ENCODE measurements at regions not wholly inside any gene's neighbourhood (a gene's known extent, or its start where the extent isn't known, plus 50 kb on each side); places are given as distances from the start of the nearest gene placed in this dataset.
A peak's percentile ranks its signal among the peaks of the same experiment; 100 is the strongest.

GRCh38 chr9:107738789-107739188 is 249.2 kb upstream of the KLF4 start:
- peak overlapping the region; percentile 94 for H2BK15ac ChIP-seq (ENCODE audit: low read depth, low read length)
- CTCF ChIA-PET: no interaction called here
- H3K56ac ChIP-seq (ENCODE audit: extremely low read depth, insufficient read depth, low read length): peak overlapping the region; percentile 91
- BruUV-seq (replicated peaks): no TSS peak
- H2AK5ac ChIP-seq (ENCODE audit: low read depth, low read length): peak overlapping the region; percentile 98
- peak overlapping the region; percentile 93 for H2BK5ac ChIP-seq (ENCODE audit: low read depth, low read length, poor library complexity, severe bottlenecking)
- peak overlapping the region; percentile 98 for H4K5ac ChIP-seq (ENCODE audit: low read depth, low read length)
- TF ChIP-seq CEBPB (IDR thresholded peaks at IDR 0.05; ENCODE audit: low read depth, low read length): peak; percentile 55
- TF ChIP-seq USF2 (IDR thresholded peaks at IDR 0.05; ENCODE audit: low read depth, low read length): no peak
- TF ChIP-seq SMC3 (IDR thresholded peaks at IDR 0.05; ENCODE audit: low read depth, low read length): no peak
- dilution Hi-C loops (cut with HindIII; ENCODE audit: low sequenced_read_pairs, unreplicated experiment): no loop called here
- H3K9me3 ChIP-seq (ENCODE audit: control insufficient read depth, insufficient read depth, low read length): no peaks in the 10 kb centered on the region
- H3K79me1 ChIP-seq (ENCODE audit: low read depth in 1 of 2, low read length in 2 of 2): no peaks in the 10 kb centered on the region; a peak in 1 of 4 replicates
- H3K18ac ChIP-seq (ENCODE audit: low read depth, low read length): peak overlapping the region; percentile 95
- in situ Hi-C loops (cut with MboI; ENCODE audit: low sequenced_read_pairs): loop anchor here (10.0 to 25.0 kb wide), 4 partner anchors 254 to 851 kb away; partner anchors contain the start of gene KLF4
- peak overlapping the region; percentile 95 for H3K23ac ChIP-seq (ENCODE audit: low read depth, low read length)
- H4K8ac ChIP-seq (ENCODE audit: low read depth in 2 of 2, low read length in 2 of 2): peak overlapping the region; percentile 93 to 95
- no peaks in the 10 kb centered on the region for H4K20me1 ChIP-seq (ENCODE audit: insufficient read depth, low read length)
- peak overlapping the region; percentile 96 for H3K27ac ChIP-seq (ENCODE audit: insufficient read depth, low read length)
- H2AFZ ChIP-seq (replicated peaks; ENCODE audit: low read length, poor library complexity): peak overlapping the region; percentile 87
- peaks cover 9% of the 10 kb centered on the region for H3K9me1 ChIP-seq (ENCODE audit: insufficient read depth, low read length)
- peak overlapping the region; percentile 95 for H4K91ac ChIP-seq (ENCODE audit: insufficient read depth, low read depth, low read length)
- H2AK9ac ChIP-seq (replicated peaks; ENCODE audit: low read depth, low read length, poor library complexity): peak overlapping the region; percentile 90
- intact Hi-C loops (cut with micrococcal nuclease): loop anchor here (1.0 to 10.0 kb wide), 3 partner anchors 101 to 1026 kb away; no protein-coding TSS in a partner anchor
- H2BK120ac ChIP-seq (ENCODE audit: low read depth, low read length): peak overlapping the region; percentile 98
- POLR2A ChIA-PET (ENCODE audit: unreplicated experiment): no interaction called here
- H3K36me3 ChIP-seq (ENCODE audit: control insufficient read depth, insufficient read depth, low read length): no peaks in the 10 kb centered on the region
- no peak overlapping the region for H3K4me3 ChIP-seq (ENCODE audit: insufficient read depth, low read depth, low read length)
- H2BK20ac ChIP-seq (ENCODE audit: low read depth, low read length): peak overlapping the region; percentile 94
- peaks cover 33% of the 10 kb centered on the region for H3K4me1 ChIP-seq (ENCODE audit: control insufficient read depth, insufficient read depth, low read length)
- no CpG with 5 or more reads among the region's 2 CpGs for WGBS, 2 experiments (ENCODE audit: extremely low coverage in 2 of 2, insufficient read length in 1 of 2)
- ATAC-seq (ENCODE audit: low read depth): peak; percentile 21
- peak overlapping the region; percentile 95 for H3K4ac ChIP-seq (ENCODE audit: low read depth, low read length)
- peak overlapping the region; percentile 90 for H3K14ac ChIP-seq (replicated peaks; ENCODE audit: low read depth, low read length)
- no peaks in the 10 kb centered on the region for H3K27me3 ChIP-seq (ENCODE audit: control insufficient read depth, insufficient read depth, low read length)
- peak overlapping the region; percentile 78 for H3K9ac ChIP-seq (ENCODE audit: low read depth, low read length)
- peak overlapping the region; percentile 7 for H3K4me2 ChIP-seq (ENCODE audit: low read depth, low read length)
- DNase-seq: peak; percentile 54
